HG03378 (cell line): ENCODE measurements at regions not wholly inside any gene's neighbourhood (a gene's known extent, or its start where the extent isn't known, plus 50 kb on each side); places are given as distances from the start of the nearest gene placed in this dataset.

Experiments used
- ATAC-seq: cut with Tn5 transposase; IDR thresholded peaks from one replicate; pipeline ENCODE4 v1.9.1; 2021; ENCODE audit warnings: mild to moderate bottlenecking, moderate library complexity; ENCODE audit not compliant: unreplicated experiment

GRCh38 chr7:116145245-116145852, 65.0 kb upstream of the TES start:
- peak; percentile 91 for ATAC-seq

DNA sequence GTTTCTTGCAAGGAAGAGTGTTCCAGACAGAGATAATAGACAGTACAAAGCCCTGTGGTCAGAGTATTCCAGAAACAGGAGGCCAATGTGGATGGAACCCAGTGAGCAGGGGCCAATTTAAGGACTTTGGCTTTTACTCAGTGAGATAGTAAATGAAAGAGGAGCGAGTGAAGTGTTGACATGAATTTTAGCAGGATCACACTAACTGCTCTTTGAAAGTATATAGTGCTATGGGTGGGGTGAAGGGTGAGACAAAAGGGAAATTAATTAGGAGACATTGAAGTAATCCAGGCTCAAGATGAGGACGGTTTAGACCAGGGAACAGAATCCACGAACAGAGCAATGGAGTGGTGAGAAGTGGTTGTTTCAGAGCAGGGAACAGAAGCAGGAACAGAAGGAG, 62.2 kb upstream of the TES start:
- no peak for ATAC-seq

- ATAC-seq: no peak
These were observed 61.7 kb upstream of the TES start for GRCh38 chr7:116148626-116149025.

DNA sequence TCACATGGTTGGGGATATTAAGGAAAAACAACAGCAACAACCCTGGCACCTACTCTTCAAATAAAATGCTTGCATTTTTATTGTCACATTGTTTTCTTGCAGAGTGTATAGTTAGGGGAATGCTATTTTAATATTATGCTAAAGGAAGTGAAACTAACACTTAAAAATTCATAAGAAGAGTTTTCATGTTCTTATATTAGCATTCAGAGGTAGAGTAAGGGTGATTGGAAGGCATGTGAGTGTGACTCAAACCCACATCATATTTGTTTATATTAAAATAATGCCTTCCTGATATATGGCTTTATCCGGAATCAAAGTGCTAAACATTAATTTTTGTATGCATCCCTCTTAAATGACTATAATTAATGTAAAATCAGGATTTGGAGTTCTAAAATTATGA, 59.8 kb upstream of the TES start:
- ATAC-seq: peak; percentile 98

GRCh38 chr7:116152276-116152675, 58.1 kb upstream of the TES start:
- ATAC-seq: no peak

- ATAC-seq: no peak
These were observed 57.3 kb upstream of the TES start for GRCh38 chr7:116153050-116153449.

GRCh38 chr7:116159711-116160110, 50.6 kb upstream of the TES start:
- ATAC-seq: peak; percentile 50
